GM18909 (cell line): ENCODE measurements at regions not wholly inside any gene's neighbourhood (a gene's known extent, or its start where the extent isn't known, plus 50 kb on each side); places are given as distances from the start of the nearest gene placed in this dataset.
"Not testable (repeated sequence)": the region's sequence is repeated elsewhere in the genome, so short reads cannot be mapped to it uniquely, and the experiment has no call there.

Experiments
- ATAC-seq: cut with Tn5 transposase; IDR thresholded peaks from one replicate; pipeline ENCODE4 v1.9.1; 2021; ENCODE audit warnings: mild to moderate bottlenecking; ENCODE audit not compliant: unreplicated experiment, poor library complexity

GRCh38 chr7:16933296-16934279 is 51.8 kb upstream of the AGR3 start:
- no peak for ATAC-seq

- ATAC-seq = no peak
These were observed 53.0 kb upstream of the AGR3 start for GRCh38 chr7:16934722-16935340.

GRCh38 chr7:16935341-16935735 is 53.6 kb upstream of the AGR3 start:
- no peak for ATAC-seq

- no peak for ATAC-seq
These were observed 55.0 kb upstream of the AGR3 start for GRCh38 chr7:16936626-16937422.

- ATAC-seq = no peak
These were observed 57.4 kb upstream of the AGR3 start for GRCh38 chr7:16939161-16939560.

- ATAC-seq = no peak
These were observed 59.0 kb upstream of the AGR3 start for GRCh38 chr7:16940776-16941175.

GRCh38 chr7:16942929-16943509 is 61.2 kb upstream of the AGR3 start:
- ATAC-seq = no peak

GRCh38 chr7:16944936-16945335 is 63.2 kb upstream of the AGR3 start:
- no peak for ATAC-seq

GRCh38 chr7:16945372-16945771 is 63.6 kb upstream of the AGR3 start:
- no peak for ATAC-seq

- ATAC-seq = not testable (repeated sequence)
These were observed 66.3 kb upstream of the AGR3 start for GRCh38 chr7:16948110-16948509.

- no peak for ATAC-seq
These were observed 69.8 kb upstream of the AGR3 start for GRCh38 chr7:16951483-16952080.

GRCh38 chr7:16954321-16954720 is 72.5 kb upstream of the AGR3 start:
- ATAC-seq = no peak

- no peak for ATAC-seq
These were observed 76.9 kb upstream of the AGR3 start for GRCh38 chr7:16958724-16959123.

GRCh38 chr7:16960337-16960965 is 78.7 kb upstream of the AGR3 start:
- no peak for ATAC-seq

GRCh38 chr7:16961641-16962040 is 79.9 kb upstream of the AGR3 start:
- no peak for ATAC-seq

- no peak for ATAC-seq
These were observed 81.3 kb upstream of the AGR3 start for GRCh38 chr7:16963044-16963443.

GRCh38 chr7:16965697-16966096 is 83.9 kb upstream of the AGR3 start:
- ATAC-seq = not testable (repeated sequence)

GRCh38 chr7:16967300-16967811 is 85.6 kb upstream of the AGR3 start:
- ATAC-seq = no peak

- ATAC-seq = no peak
These were observed 89.1 kb upstream of the AGR3 start for GRCh38 chr7:16970732-16971482.
